ENCODE measurements at regions not wholly inside any gene's neighbourhood (a gene's known extent, or its start where the extent isn't known, plus 50 kb on each side); places are given as distances from the start of the nearest gene placed in this dataset.

DNA sequence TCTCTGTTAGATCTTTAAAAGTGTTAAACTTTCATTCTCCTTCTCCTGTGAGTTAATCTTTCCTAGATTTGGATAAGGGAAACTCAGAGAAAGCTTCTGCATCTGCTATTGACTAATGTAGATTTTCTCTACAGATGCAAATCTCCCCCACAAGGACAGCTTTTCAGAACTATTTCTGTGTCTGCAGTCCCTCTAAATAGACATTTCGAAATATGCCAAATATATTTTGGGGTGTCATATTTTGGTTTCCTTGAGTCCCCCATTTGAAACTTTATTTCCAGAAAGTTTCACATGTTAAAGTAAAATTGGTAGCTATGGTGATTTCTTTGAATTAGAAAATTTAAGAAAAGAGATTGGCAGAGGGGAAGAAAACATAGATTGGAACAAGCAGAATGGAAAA lies 852.3 kb upstream of the ALCAM start:
- H2AFZ ChIP-seq (ENCODE audit: low read length), result no peak overlapping the region
- DNase-seq (ENCODE audit: insufficient read length, low spot score, missing footprints), result no peak
- TF ChIP-seq, protein P1, sequence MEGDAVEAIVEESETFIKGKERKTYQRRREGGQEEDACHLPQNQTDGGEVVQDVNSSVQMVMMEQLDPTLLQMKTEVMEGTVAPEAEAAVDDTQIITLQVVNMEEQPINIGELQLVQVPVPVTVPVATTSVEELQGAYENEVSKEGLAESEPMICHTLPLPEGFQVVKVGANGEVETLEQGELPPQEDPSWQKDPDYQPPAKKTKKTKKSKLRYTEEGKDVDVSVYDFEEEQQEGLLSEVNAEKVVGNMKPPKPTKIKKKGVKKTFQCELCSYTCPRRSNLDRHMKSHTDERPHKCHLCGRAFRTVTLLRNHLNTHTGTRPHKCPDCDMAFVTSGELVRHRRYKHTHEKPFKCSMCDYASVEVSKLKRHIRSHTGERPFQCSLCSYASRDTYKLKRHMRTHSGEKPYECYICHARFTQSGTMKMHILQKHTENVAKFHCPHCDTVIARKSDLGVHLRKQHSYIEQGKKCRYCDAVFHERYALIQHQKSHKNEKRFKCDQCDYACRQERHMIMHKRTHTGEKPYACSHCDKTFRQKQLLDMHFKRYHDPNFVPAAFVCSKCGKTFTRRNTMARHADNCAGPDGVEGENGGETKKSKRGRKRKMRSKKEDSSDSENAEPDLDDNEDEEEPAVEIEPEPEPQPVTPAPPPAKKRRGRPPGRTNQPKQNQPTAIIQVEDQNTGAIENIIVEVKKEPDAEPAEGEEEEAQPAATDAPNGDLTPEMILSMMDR (IDR thresholded peaks at IDR 0.05; ENCODE audit: extremely low read depth, low read depth, low read length), result no peak
- no peaks in the 10 kb centered on the region for H3K27me3 ChIP-seq (ENCODE audit: insufficient read depth, low read length)
- H3K27ac ChIP-seq (ENCODE audit: low read depth, low read length), result no peak overlapping the region
- no peaks in the 10 kb centered on the region for H3K79me2 ChIP-seq (ENCODE audit: insufficient read depth, low read length)
- no peaks in the 10 kb centered on the region for H3K9me3 ChIP-seq (ENCODE audit: low read depth, low read length)
- H3K4me3 ChIP-seq (ENCODE audit: insufficient read depth, low read length), result no peak overlapping the region
- H3K4me2 ChIP-seq (ENCODE audit: insufficient read depth, low read length), result no peak overlapping the region
- H4K20me1 ChIP-seq (ENCODE audit: insufficient read depth, low read length), result no peaks in the 10 kb centered on the region
- no peaks in the 10 kb centered on the region for H3K36me3 ChIP-seq (ENCODE audit: insufficient read depth, low read length)
- no peaks in the 10 kb centered on the region for H3K4me1 ChIP-seq (ENCODE audit: insufficient read depth, low read length)

DNA sequence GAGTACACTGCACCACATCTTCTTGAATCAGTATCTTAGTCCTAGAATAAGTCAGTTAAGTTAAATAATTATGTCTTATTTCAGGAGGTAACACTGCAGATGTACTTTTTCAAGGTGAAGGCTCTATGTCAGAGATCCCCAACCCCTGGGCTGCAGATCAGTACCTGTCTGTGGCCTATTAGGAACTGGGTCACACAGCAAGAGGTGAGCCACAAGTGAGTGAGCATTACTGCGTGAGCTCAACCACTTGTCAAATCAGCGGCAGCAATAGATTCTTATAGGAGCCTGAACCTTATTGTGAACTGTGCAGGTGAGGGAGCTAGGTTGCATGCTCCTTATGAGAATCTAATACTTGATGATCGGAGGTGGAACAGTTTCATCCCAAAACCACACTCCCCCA lies 851.9 kb upstream of the ALCAM start:
- H3K4me1 ChIP-seq (ENCODE audit: insufficient read depth, low read length), result no peaks in the 10 kb centered on the region
- no peaks in the 10 kb centered on the region for H3K27me3 ChIP-seq (ENCODE audit: insufficient read depth, low read length)
- no peaks in the 10 kb centered on the region for H3K79me2 ChIP-seq (ENCODE audit: insufficient read depth, low read length)
- no peaks in the 10 kb centered on the region for H4K20me1 ChIP-seq (ENCODE audit: insufficient read depth, low read length)
- no peak for DNase-seq (ENCODE audit: insufficient read length, low spot score, missing footprints)
- no peaks in the 10 kb centered on the region for H3K36me3 ChIP-seq (ENCODE audit: insufficient read depth, low read length)
- no peak overlapping the region for H2AFZ ChIP-seq (ENCODE audit: low read length)
- H3K4me2 ChIP-seq (ENCODE audit: insufficient read depth, low read length), result no peak overlapping the region
- no peak overlapping the region for H3K4me3 ChIP-seq (ENCODE audit: insufficient read depth, low read length)
- H3K27ac ChIP-seq (ENCODE audit: low read depth, low read length), result no peak overlapping the region
- TF ChIP-seq, protein P1 (IDR thresholded peaks at IDR 0.05; ENCODE audit: extremely low read depth, low read depth, low read length), result no peak
- no peaks in the 10 kb centered on the region for H3K9me3 ChIP-seq (ENCODE audit: low read depth, low read length)

DNA sequence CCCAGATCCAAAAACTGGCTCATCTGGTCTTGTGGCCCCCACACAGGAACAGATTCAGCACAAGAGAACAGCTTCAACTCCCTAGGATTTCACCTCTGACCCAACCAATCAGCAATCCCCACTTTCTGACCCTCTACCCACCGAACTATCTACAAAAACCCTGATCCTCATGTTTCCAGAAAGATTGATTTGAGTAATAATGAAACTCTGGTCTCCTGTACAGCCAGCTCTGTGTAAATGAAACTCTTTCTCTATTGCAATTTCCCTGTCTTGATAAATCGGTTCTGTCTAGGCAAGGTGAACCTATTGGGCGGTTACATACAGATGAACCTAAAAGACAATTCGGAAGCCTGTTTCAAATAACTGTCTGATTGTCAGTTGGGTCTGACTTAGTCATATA lies 847.6 kb upstream of the ALCAM start:
- Histone ChIP-seq H3K4me3 (ENCODE audit: insufficient read depth, low read length) (no peak overlapping the region), H3K27ac (ENCODE audit: low read depth, low read length) (no peak overlapping the region), H3K4me2 (ENCODE audit: insufficient read depth, low read length) (no peak overlapping the region), H3K4me1 (ENCODE audit: insufficient read depth, low read length) (no peaks in the 10 kb centered on the region), H3K9me3 (ENCODE audit: low read depth, low read length) (no peaks in the 10 kb centered on the region), H3K27me3 (ENCODE audit: insufficient read depth, low read length) (no peaks in the 10 kb centered on the region), H3K36me3 (ENCODE audit: insufficient read depth, low read length) (no peaks in the 10 kb centered on the region), H3K79me2 (ENCODE audit: insufficient read depth, low read length) (no peaks in the 10 kb centered on the region), H4K20me1 (ENCODE audit: insufficient read depth, low read length) (no peaks in the 10 kb centered on the region), H2AFZ (ENCODE audit: low read length) (no peak overlapping the region)
- DNase-seq (ENCODE audit: insufficient read length, low spot score, missing footprints), result no peak
- TF ChIP-seq, protein P1 (IDR thresholded peaks at IDR 0.05; ENCODE audit: extremely low read depth, low read depth, low read length), result no peak

DNA sequence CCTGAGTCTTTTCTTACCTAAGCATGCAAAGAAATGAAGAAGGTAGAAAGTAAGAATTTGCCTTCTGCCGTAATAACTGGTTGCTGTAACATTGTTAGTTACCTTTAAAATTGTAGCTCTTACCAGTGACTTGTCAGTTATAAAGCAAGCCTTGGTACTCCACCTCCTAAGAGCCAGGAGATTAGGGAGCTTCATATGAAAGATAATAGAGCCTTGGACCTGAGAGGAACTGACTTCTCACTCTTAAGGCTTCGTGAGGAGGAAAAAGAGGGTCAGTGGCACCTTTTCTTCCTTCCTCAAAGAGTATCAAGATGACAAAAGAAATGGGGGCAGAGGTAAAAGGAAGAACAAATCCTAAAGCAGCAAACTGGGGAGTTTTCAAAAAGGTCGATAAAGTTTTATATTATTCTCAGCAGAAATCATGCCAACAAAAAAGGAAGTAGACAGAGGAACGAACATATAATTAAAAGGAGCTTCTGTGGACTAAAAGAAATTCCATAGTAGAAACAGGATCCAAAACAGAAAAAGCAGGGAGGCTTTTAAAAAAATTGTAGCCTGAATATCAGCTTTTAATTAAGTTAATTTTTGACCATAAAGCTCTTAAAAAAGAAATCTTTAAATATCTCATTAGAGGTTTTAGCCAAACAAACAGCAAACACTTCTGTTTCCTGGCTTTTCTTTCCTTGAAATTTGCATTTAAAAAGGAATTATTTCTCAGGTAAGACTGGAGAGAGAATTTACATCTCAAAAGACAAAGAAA lies 847.1 kb upstream of the ALCAM start:
- Histone ChIP-seq H4K20me1 (ENCODE audit: insufficient read depth, low read length) (no peaks in the 10 kb centered on the region), H3K4me3 (ENCODE audit: insufficient read depth, low read length) (no peak overlapping the region), H3K36me3 (ENCODE audit: insufficient read depth, low read length) (no peaks in the 10 kb centered on the region), H2AFZ (ENCODE audit: low read length) (no peak overlapping the region), H3K79me2 (ENCODE audit: insufficient read depth, low read length) (no peaks in the 10 kb centered on the region), H3K27ac (ENCODE audit: low read depth, low read length) (no peak overlapping the region), H3K27me3 (ENCODE audit: insufficient read depth, low read length) (no peaks in the 10 kb centered on the region), H3K4me1 (ENCODE audit: insufficient read depth, low read length) (no peaks in the 10 kb centered on the region), H3K9me3 (ENCODE audit: low read depth, low read length) (no peaks in the 10 kb centered on the region), H3K4me2 (ENCODE audit: insufficient read depth, low read length) (peak overlapping the region; percentile 30)
- TF ChIP-seq, protein P1 (IDR thresholded peaks at IDR 0.05; ENCODE audit: extremely low read depth, low read depth, low read length), result no peak
- no peak for DNase-seq (ENCODE audit: insufficient read length, low spot score, missing footprints)

Measured in osteoblast (primary cell).